ENCODE measurements at regions not wholly inside any gene's neighbourhood (a gene's known extent, or its start where the extent isn't known, plus 50 kb on each side); places are given as distances from the start of the nearest gene placed in this dataset.
"Not testable (repeated sequence)": the region's sequence is repeated elsewhere in the genome, so short reads cannot be mapped to it uniquely, and the experiment has no call there.

DNA sequence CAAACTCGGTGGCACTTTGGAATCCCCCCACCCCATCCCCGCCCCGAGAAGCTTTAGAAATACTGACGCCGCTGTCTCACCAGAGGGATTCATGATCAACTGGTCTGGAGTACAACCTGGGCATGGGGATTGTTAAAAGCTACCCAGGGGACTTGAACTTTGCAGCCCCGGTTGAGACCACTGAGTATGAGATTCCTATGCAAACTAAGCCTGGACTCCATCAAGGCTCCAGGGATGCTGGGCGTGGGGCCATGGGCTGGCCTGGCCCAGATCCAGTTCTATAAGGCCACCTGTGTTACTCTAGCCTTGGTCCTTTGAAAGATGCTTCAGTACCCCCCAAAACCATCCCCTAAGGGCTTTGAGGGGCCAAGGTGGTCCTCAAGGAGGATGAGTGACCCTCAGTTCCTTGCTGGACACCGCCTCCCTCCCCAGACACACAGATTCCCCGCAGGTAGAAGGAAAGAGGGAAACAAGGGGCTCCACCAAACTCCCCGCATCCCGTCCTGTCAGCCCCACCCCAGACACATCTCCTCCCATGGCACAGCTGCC, 68.5 kb downstream of the MRPL36 start:
- no peak for DNase-seq (ENCODE audit: low read depth in 2 of 2)

- no peak for DNase-seq (ENCODE audit: low read depth in 2 of 2)
These were observed 69.2 kb downstream of the MRPL36 start for GRCh38 chr5:1730487-1730847.

GRCh38 chr5:1729641-1730486, 69.8 kb downstream of the MRPL36 start:
- DNase-seq (ENCODE audit: low read depth in 2 of 2), result no peak

DNA sequence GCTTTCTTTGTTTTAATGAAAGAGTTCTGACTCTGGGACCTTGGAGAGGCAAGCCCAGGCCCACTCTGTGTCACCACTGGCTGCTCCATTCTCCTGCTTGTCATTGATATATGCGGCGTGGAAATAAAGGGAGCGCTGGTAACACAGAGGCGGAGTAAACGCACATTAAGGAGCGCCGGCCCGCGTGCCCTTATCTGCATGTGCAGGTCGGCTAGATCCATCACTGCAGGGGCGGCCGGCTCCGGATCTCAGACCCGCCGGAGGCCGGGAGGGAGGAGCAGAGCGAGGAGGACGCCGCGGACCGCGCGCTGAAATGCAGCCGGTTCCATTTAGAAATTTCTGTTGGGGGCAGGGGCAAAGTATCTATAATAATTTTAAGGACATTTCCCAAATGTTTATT, 70.8 kb downstream of the MRPL36 start:
- no peak for DNase-seq (ENCODE audit: low read depth in 2 of 2)

GRCh38 chr5:1727571-1727970, 72.1 kb downstream of the MRPL36 start:
- DNase-seq (ENCODE audit: low read depth in 2 of 2), result no peak

DNA sequence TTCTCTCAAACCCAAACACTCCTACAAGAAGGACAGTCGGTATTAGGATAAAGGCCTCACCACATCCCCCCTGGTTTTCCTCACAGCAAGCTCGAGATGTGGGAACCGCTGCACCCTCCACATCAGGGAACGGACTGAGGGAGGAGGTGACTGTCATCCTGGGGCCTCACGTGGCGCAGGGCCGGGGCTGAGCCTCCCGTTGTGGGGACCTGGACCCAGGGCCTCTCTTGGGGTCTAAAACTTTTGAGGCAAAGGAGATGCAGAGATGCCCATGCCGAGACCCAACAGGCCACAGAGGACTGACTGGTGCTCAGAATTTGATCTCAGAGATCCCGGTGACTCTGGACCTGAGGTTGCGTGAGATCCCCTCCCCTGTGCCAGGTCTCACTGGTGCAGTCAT, 72.7 kb downstream of the MRPL36 start:
- no peak for DNase-seq (ENCODE audit: low read depth in 2 of 2)

- no peak for DNase-seq (ENCODE audit: low read depth in 2 of 2)
These were observed 73.2 kb downstream of the MRPL36 start for GRCh38 chr5:1726469-1726865.

GRCh38 chr5:1725641-1726468, 73.8 kb downstream of the MRPL36 start:
- DNase-seq (ENCODE audit: low read depth in 2 of 2), result no peak

GRCh38 chr5:1724822-1725602, 74.6 kb downstream of the MRPL36 start:
- DNase-seq (ENCODE audit: low read depth in 2 of 2), result peak in 1 of 2 experiments; percentile 20

DNA sequence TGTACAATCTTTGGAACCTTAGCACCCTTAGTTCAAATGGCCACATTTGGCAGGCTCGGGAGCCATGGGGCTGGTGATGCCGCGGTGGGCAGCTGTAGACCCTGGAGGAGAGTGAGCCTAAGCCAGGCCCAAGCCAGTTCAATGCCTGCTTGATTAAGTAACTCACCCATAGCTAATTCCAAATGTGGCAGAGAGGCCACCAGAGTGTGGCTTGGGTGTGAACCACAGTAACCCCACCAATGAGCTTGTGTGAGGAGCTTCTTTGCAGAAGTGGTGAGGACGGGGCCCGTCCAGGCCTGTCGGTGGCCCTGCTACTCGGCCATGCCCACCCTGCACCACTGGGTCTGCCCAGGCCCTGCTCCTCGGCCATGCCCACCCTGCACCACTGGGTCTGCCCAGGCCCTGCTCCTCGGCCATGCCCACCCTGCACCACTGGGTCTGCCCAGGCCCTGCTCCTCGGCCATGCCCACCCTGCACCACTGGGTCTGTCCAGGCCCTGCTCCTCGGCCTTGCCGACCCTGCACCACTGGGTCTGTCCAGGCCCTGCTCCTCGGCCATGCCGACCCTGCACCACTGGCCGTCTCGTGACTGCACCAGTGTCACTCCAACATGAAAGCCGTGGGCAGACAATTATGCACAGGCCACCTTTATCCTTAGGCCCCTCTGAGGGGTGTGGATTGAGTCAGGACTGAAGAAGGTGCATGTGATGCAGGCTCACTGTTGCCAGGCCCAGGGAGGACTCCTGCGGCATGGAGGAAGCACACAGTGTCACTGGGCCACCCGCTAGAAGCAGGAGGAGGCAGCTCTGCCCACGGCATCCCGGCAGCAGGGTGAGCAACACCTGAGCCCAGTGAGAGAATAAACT, 75.4 kb downstream of the MRPL36 start:
- DNase-seq (ENCODE audit: low read depth in 2 of 2), result no peak

DNA sequence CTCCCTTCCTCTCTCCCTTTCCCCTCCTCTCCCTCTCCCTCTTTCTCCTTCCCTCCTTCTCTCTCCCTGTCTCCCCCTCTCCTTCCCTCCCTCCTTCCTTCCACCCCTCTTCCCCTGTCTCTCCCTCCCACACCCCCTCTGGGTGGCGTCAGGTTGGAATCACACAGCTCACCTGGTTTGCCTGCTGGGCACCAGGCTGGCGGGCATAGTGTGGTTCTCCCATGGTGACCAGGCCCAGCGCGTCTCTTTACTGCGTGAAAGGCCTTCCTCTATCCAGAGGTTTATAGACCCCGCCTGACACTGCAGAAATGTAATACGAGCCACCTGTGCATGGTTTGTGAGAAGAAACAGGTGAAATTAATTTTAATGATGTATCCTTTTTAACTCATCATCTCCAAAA, 76.2 kb downstream of the MRPL36 start:
- DNase-seq (ENCODE audit: low read depth in 2 of 2), result no peak

DNA sequence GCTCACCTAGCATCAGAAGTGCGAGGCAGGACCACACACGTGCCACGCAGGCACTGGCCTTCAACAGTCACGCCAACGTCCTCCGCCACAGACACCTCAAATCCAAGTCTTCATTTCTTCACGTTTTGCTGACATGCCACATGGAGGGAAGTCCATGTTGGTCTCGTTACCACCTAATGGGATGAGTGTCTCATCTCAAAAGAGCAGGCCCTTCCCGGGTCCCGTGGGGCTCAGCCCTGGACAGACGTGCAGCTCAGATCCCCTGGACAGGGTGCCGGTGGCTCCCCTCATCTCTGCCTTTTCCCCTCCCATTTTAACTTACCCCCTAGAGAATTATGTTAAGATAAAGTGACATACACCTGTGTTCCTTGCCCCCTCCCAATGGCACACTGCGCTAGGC, 76.8 kb downstream of the MRPL36 start:
- no peak for DNase-seq (ENCODE audit: low read depth in 2 of 2)

DNA sequence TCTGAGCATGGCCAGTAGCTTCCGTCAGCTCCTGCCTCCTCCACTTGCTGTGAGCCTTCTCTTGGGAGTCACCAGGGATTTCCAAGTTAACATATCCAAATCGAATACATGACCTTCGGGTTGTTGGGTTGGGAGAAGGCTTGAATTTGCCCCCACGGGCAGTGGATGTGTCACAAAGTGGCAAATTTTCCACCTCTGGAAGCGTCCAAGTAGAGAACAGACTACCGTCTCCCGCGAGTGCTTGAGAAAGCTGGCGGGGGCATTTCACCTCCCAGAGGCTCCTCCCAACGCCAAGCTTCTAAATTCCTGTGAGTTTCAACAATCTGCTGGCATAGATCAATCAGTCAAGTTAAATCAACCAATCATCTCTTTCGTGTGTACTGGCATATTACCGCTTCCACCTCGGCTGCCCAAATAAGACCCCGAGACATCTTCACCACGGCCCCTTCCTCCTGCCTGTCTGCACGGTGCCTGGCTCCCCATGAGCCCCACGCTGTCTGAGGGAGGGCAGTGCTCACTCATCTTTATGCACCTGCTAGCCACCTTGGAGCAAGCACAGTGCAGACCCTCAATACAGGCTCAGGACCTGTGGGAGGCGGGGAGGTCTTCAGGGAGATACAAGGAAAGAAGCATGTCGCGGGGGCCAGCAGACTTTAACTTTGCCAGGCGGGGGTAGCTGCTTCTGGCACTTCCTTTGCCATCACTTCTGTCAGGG, 79.1 kb downstream of the MRPL36 start:
- no peak for DNase-seq (ENCODE audit: low read depth in 2 of 2)

DNA sequence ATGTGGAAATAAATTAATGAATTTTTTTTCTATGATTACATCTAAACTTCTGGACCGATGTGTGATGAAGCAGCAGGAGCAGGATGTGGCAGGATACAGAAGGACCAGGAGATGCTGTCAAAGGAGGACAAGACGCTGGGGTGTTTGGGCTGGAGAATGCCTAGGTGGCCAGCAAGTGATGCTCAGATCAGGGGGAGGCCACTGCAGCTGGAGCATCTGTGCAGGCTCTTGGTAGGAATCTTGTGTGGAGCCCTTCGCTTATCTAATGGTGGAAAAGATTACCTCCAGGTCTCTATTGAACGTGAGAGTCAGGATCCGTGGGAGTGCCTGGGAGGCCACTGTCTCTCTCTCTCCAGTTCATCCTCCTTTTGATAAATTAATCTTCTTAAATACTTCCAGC, 79.8 kb downstream of the MRPL36 start:
- no peak for DNase-seq (ENCODE audit: low read depth in 2 of 2)

GRCh38 chr5:1718669-1719068, 81.0 kb downstream of the MRPL36 start:
- DNase-seq (ENCODE audit: low read depth in 2 of 2), result no peak

DNA sequence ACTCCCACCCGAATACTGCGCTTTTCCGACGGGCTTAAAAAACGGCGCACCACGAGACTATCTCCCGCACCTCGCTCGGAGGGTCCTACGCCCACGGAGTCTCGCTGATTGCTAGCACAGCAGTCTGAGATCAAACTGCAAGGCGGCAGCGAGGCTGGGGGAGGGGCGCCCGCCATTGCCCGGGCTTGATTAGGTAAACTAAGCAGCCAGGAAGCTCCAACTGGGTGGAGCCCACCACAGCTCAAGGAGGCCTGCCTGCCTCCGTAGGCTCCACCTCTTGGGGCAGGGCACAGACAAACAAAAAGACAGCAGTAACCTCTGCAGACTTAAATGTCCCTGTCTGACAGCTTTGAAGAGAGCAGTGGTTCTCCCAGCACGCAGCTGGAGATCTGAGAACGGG, 89.5 kb downstream of the MRPL36 start:
- not testable (repeated sequence) for DNase-seq (ENCODE audit: low read depth in 2 of 2)

GRCh38 chr5:1709171-1709803, 90.3 kb downstream of the MRPL36 start:
- no peak for DNase-seq (ENCODE audit: low read depth in 2 of 2)

DNA sequence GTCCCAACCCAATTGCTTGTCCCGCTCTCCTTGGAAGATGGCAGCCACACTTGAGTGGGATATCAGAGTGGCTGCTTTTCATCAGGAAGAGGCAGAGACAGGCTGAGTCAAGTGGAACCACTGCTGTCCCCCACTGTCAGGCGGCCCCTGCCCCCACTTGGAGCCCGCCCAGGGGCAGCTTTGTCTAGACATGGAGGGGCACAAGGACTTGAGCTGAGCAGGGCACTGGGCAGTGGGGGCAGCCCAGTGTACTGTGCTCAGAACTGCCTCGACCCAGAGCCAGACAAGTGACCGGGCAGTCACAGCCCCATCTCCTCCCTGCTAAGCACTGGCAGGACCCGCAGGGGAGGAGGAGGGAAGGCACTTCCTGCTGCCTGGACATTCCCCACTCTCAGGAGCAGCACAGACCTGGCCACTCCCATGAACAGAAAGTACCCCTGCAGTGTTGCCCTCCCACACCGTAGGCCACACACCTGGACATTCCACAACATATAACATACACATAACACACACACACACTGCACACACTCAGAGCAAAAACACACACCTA, 91.0 kb downstream of the MRPL36 start:
- no peak for DNase-seq (ENCODE audit: low read depth in 2 of 2)

DNA sequence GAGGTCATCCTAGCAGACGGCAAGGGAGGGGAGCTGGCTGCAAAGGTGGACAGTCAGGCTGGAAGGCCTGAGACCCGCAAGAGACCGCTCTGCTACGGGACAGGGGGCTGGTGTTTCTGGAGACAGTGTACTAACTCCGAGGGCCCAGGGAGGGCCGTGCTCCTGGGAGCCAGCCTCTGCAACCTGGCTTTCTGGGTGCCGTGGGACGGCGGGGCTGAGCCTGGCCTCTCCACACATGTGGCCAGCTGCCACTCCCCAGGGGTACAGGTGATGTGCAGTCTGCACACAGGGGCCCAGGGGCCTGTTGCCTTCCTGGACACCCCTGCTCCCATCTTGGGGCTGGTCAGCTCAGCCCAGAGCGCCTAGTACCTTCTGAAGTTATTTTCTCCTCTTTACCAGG, 92.2 kb downstream of the MRPL36 start:
- DNase-seq (ENCODE audit: low read depth in 2 of 2), result no peak

DNA sequence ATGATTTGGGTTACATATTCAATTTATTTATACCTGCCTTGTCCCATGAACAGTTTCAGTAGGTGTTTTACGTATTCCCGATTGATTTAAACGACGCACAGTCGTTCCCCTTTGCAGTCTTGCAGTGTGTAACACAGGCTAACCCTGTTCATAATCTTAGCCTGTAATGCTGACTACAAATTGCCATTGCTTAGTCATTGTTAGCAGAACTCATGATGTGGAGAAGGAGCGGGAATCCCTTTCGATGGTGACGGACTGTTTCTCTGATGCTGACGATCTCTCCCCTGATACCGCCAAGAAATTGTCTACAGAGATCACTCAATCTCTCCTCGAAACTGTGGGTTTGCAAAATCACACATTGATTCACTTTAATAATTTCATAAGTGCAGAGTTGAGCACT, 93.2 kb downstream of the MRPL36 start:
- DNase-seq (ENCODE audit: low read depth in 2 of 2), result no peak
